ENCODE measurements at regions not wholly inside any gene's neighbourhood (a gene's known extent, or its start where the extent isn't known, plus 50 kb on each side); places are given as distances from the start of the nearest gene placed in this dataset.

DNA sequence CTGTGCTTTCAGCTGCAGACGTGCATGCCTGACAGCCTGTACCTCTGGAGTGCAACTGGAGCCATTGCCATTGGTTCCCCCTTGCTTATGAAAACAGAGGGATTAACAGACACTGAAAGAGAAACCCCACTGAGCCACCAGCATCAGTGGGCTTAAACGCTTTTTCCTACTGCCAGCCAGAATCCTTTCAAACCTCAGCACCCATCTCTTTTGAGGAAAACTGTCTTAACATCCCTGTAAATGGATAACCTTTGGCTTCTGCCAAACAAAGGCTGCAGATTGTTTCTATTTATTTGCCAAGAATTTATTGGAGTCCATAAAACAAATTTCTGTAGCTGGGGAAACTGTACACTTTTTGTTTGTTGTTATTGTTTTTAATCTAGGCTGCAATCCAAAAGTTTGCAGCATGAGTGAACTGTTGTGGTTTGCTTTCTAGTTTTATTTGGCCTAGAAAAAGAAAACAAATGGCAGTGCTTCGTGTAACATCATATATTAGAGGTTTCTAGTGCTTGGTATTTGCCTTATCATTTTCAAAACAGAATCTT, 369.2 kb upstream of the IL12A start:
- no peak overlapping the region for H3K27ac ChIP-seq (ENCODE audit: low read depth in 1 of 2, low read length in 2 of 2)
- intact Hi-C loops (cut with DNase I): loop anchor here (5.0 kb wide), 3 partner anchors 143 to 388 kb away; no protein-coding TSS in a partner anchor
- no peaks in the 10 kb centered on the region for H3K27me3 ChIP-seq (ENCODE audit: control insufficient read depth in 1 of 2, insufficient read depth in 2 of 2, low read length in 1 of 2)
- no peaks in the 10 kb centered on the region for H3K9me3 ChIP-seq (ENCODE audit: control insufficient read depth, low read length)
- H3K36me3 ChIP-seq (ENCODE audit: control insufficient read depth in 1 of 2, insufficient read depth in 2 of 2, low read length in 1 of 2): no peaks in the 10 kb centered on the region
- DNase-seq: no peak
- WGBS, 2 donors: 16 to 19% methylated on average over 3 of the region's 3 CpGs
- no peak for ATAC-seq (ENCODE audit: low FRiP score)
- H3K4me3 ChIP-seq (ENCODE audit: low read length in 2 of 2): no peak overlapping the region
- H3K4me1 ChIP-seq (ENCODE audit: control insufficient read depth in 1 of 2, insufficient read depth in 2 of 2, low read length in 2 of 2): peaks cover 0 to 5% of the 10 kb centered on the region in 2 donors

- no peak for DNase-seq
- intact Hi-C loops (cut with DNase I): no loop called here
- ATAC-seq (ENCODE audit: low FRiP score): no peak
- Histone ChIP-seq H3K27me3 (ENCODE audit: control insufficient read depth in 1 of 2, insufficient read depth in 2 of 2, low read length in 1 of 2) (no peaks in the 10 kb centered on the region), H3K27ac (ENCODE audit: low read depth in 1 of 2, low read length in 2 of 2) (no peak overlapping the region), H3K4me1 (ENCODE audit: control insufficient read depth in 1 of 2, insufficient read depth in 2 of 2, low read length in 2 of 2) (peaks cover 0 to 5% of the 10 kb centered on the region in 2 donors), H3K4me3 (ENCODE audit: low read length in 2 of 2) (no peak overlapping the region), H3K36me3 (ENCODE audit: control insufficient read depth in 1 of 2, insufficient read depth in 2 of 2, low read length in 1 of 2) (no peaks in the 10 kb centered on the region), H3K9me3 (ENCODE audit: control insufficient read depth, low read length) (no peaks in the 10 kb centered on the region)
- whole genome bisulfite sequencing, 2 donors: 61 to 84% methylated on average over 1 of the region's 1 CpG
These were observed 368.4 kb upstream of the IL12A start for GRCh38 chr3:159620281-159620680.

GRCh38 chr3:159620873-159621272, 367.8 kb upstream of the IL12A start:
- intact Hi-C loops (cut with DNase I): no loop called here
- no peak overlapping the region for H3K27ac ChIP-seq (ENCODE audit: low read depth in 1 of 2, low read length in 2 of 2)
- no peak for ATAC-seq (ENCODE audit: low FRiP score)

GRCh38 chr3:159624616-159625015, 364.0 kb upstream of the IL12A start:
- intact Hi-C loops (cut with DNase I): no loop called here
- no peak overlapping the region for H3K27ac ChIP-seq (ENCODE audit: low read depth in 1 of 2, low read length in 2 of 2)
- WGBS, 2 donors: 85 to 90% methylated on average over 2 of the region's 2 CpGs
- DNase-seq (no peak), ATAC-seq (ENCODE audit: low FRiP score) (no peak)
- H3K4me3 ChIP-seq (ENCODE audit: low read length in 2 of 2): no peak overlapping the region
- H3K36me3 ChIP-seq (ENCODE audit: control insufficient read depth in 1 of 2, insufficient read depth in 2 of 2, low read length in 1 of 2): no peaks in the 10 kb centered on the region
- H3K27me3 ChIP-seq (ENCODE audit: control insufficient read depth in 1 of 2, insufficient read depth in 2 of 2, low read length in 1 of 2): no peaks in the 10 kb centered on the region
- H3K4me1 ChIP-seq (ENCODE audit: control insufficient read depth in 1 of 2, insufficient read depth in 2 of 2, low read length in 2 of 2): peaks cover 3 to 5% of the 10 kb centered on the region in 2 donors
- H3K9me3 ChIP-seq (ENCODE audit: control insufficient read depth, low read length): no peaks in the 10 kb centered on the region

More at GRCh38 chr3:159620873-159621272, 367.8 kb upstream of the IL12A start:
- no peak for DNase-seq
- no peaks in the 10 kb centered on the region for H3K36me3 ChIP-seq (ENCODE audit: control insufficient read depth in 1 of 2, insufficient read depth in 2 of 2, low read length in 1 of 2)
- H3K4me3 ChIP-seq (ENCODE audit: low read length in 2 of 2): no peak overlapping the region
- H3K4me1 ChIP-seq (ENCODE audit: control insufficient read depth in 1 of 2, insufficient read depth in 2 of 2, low read length in 2 of 2): peaks cover 0 to 5% of the 10 kb centered on the region in 2 donors
- H3K27me3 ChIP-seq (ENCODE audit: control insufficient read depth in 1 of 2, insufficient read depth in 2 of 2, low read length in 1 of 2): no peaks in the 10 kb centered on the region
- H3K9me3 ChIP-seq (ENCODE audit: control insufficient read depth, low read length): no peaks in the 10 kb centered on the region
- 49% methylated on average over 4 of the region's 4 CpGs for WGBS, 2 donors

GRCh38 chr3:159625594-159625993, 363.0 kb upstream of the IL12A start:
- intact Hi-C loops (cut with DNase I): no loop called here
- WGBS, 2 donors: 92 to 95% methylated on average over 4 of the region's 4 CpGs
- Histone ChIP-seq H3K4me3 (ENCODE audit: low read length in 2 of 2) (no peak overlapping the region), H3K36me3 (ENCODE audit: control insufficient read depth in 1 of 2, insufficient read depth in 2 of 2, low read length in 1 of 2) (no peaks in the 10 kb centered on the region), H3K4me1 (ENCODE audit: control insufficient read depth in 1 of 2, insufficient read depth in 2 of 2, low read length in 2 of 2) (peaks cover 3 to 4% of the 10 kb centered on the region in 2 donors), H3K27ac (ENCODE audit: low read depth in 1 of 2, low read length in 2 of 2) (no peak overlapping the region), H3K27me3 (ENCODE audit: control insufficient read depth in 1 of 2, insufficient read depth in 2 of 2, low read length in 1 of 2) (no peaks in the 10 kb centered on the region), H3K9me3 (ENCODE audit: control insufficient read depth, low read length) (no peaks in the 10 kb centered on the region)
- no peak for ATAC-seq (ENCODE audit: low FRiP score)
- no peak for DNase-seq

GRCh38 chr3:159626598-159626997, 362.0 kb upstream of the IL12A start:
- no peak for ATAC-seq (ENCODE audit: low FRiP score)
- no peaks in the 10 kb centered on the region for H3K27me3 ChIP-seq (ENCODE audit: control insufficient read depth in 1 of 2, insufficient read depth in 2 of 2, low read length in 1 of 2)
- H3K4me1 ChIP-seq (ENCODE audit: control insufficient read depth in 1 of 2, insufficient read depth in 2 of 2, low read length in 2 of 2): peaks cover 3 to 4% of the 10 kb centered on the region in 2 donors
- H3K4me3 ChIP-seq (ENCODE audit: low read length in 2 of 2): no peak overlapping the region
- H3K27ac ChIP-seq (ENCODE audit: low read depth in 1 of 2, low read length in 2 of 2): no peak overlapping the region
- 48 to 59% methylated on average over 1 of the region's 1 CpG for WGBS, 2 donors
- H3K9me3 ChIP-seq (ENCODE audit: control insufficient read depth, low read length): no peaks in the 10 kb centered on the region
- H3K36me3 ChIP-seq (ENCODE audit: control insufficient read depth in 1 of 2, insufficient read depth in 2 of 2, low read length in 1 of 2): no peaks in the 10 kb centered on the region
- intact Hi-C loops (cut with DNase I): no loop called here
- DNase-seq: no peak

GRCh38 chr3:159627229-159627628, 361.4 kb upstream of the IL12A start:
- 77 to 85% methylated on average over 2 of the region's 2 CpGs for WGBS, 2 donors
- Histone ChIP-seq H3K27me3 (ENCODE audit: control insufficient read depth in 1 of 2, insufficient read depth in 2 of 2, low read length in 1 of 2) (no peaks in the 10 kb centered on the region), H3K36me3 (ENCODE audit: control insufficient read depth in 1 of 2, insufficient read depth in 2 of 2, low read length in 1 of 2) (no peaks in the 10 kb centered on the region), H3K4me3 (ENCODE audit: low read length in 2 of 2) (no peak overlapping the region), H3K9me3 (ENCODE audit: control insufficient read depth, low read length) (no peaks in the 10 kb centered on the region), H3K27ac (ENCODE audit: low read depth in 1 of 2, low read length in 2 of 2) (no peak overlapping the region), H3K4me1 (ENCODE audit: control insufficient read depth in 1 of 2, insufficient read depth in 2 of 2, low read length in 2 of 2) (peaks cover 0 to 3% of the 10 kb centered on the region in 2 donors)
- intact Hi-C loops (cut with DNase I): no loop called here
- DNase-seq (no peak), ATAC-seq (ENCODE audit: low FRiP score) (no peak)

GRCh38 chr3:159627634-159628033, 361.0 kb upstream of the IL12A start:
- intact Hi-C loops (cut with DNase I): no loop called here
- no peaks in the 10 kb centered on the region for H3K36me3 ChIP-seq (ENCODE audit: control insufficient read depth in 1 of 2, insufficient read depth in 2 of 2, low read length in 1 of 2)
- WGBS, 2 donors: 66 to 77% methylated on average over 4 of the region's 4 CpGs
- no peak overlapping the region for H3K4me3 ChIP-seq (ENCODE audit: low read length in 2 of 2)
- no peak overlapping the region for H3K27ac ChIP-seq (ENCODE audit: low read depth in 1 of 2, low read length in 2 of 2)
- H3K4me1 ChIP-seq (ENCODE audit: control insufficient read depth in 1 of 2, insufficient read depth in 2 of 2, low read length in 2 of 2): peaks cover 0 to 3% of the 10 kb centered on the region in 2 donors
- DNase-seq (no peak), ATAC-seq (ENCODE audit: low FRiP score) (no peak)
- H3K9me3 ChIP-seq (ENCODE audit: control insufficient read depth, low read length): no peaks in the 10 kb centered on the region
- no peaks in the 10 kb centered on the region for H3K27me3 ChIP-seq (ENCODE audit: control insufficient read depth in 1 of 2, insufficient read depth in 2 of 2, low read length in 1 of 2)

DNA sequence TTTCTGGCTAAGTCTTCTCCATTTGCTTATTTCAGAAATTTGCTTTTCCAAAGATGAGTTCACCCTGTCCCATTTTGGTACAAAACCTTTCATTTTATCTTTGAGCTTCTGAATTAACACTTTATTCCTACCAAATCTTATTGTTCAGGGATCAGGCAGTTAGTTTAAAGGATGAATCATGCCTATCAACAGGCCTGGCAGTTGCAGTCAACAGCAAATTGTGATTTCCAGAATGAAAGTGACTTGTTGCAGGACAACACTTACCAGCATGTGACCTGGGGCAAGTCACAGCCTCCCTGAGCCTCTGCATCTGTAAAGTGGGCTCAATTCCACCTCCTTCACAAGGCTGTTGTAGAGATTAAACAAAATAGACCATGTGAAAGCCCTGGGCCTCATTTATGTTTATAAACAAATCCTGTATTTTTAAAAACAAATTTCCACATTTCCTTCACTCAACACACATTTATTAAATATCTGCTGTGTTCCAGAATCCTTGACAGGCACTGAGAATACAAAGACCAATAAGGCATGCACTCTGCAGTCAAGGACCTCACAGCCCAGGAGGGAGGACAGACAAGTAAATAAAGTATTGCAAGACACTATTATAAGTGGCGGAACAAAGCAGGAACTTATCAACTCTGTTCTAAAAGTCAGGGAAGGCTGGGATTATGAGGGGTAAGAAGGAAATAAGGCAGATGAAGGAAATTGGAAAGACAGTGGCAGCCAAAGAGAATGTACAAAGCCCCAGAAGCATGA, 359.1 kb upstream of the IL12A start:
- DNase-seq: no peak
- Histone ChIP-seq H3K27ac (ENCODE audit: low read depth in 1 of 2, low read length in 2 of 2) (no peak overlapping the region), H3K4me1 (ENCODE audit: control insufficient read depth in 1 of 2, insufficient read depth in 2 of 2, low read length in 2 of 2) (peaks cover 0 to 3% of the 10 kb centered on the region in 2 donors), H3K4me3 (ENCODE audit: low read length in 2 of 2) (no peak overlapping the region), H3K36me3 (ENCODE audit: control insufficient read depth in 1 of 2, insufficient read depth in 2 of 2, low read length in 1 of 2) (no peaks in the 10 kb centered on the region), H3K27me3 (ENCODE audit: control insufficient read depth in 1 of 2, insufficient read depth in 2 of 2, low read length in 1 of 2) (no peaks in the 10 kb centered on the region), H3K9me3 (ENCODE audit: control insufficient read depth, low read length) (no peaks in the 10 kb centered on the region)
- intact Hi-C loops (cut with DNase I): no loop called here
- 97 to 98% methylated on average over 1 of the region's 1 CpG for WGBS, 2 donors
- ATAC-seq (ENCODE audit: low FRiP score): no peak
